IMR-90 (cell line): ENCODE measurements at regions not wholly inside any gene's neighbourhood (a gene's known extent, or its start where the extent isn't known, plus 50 kb on each side); places are given as distances from the start of the nearest gene placed in this dataset.

Experiments
- CEBPB ChIP-seq: IDR thresholded peaks from 2 replicates; pipeline ENCODE4 v1.6.1; 2012; ENCODE audit warnings: low read depth, low read length, improper control_type of control experiment
- CHD1 ChIP-seq: IDR thresholded peaks from 2 replicates; pipeline ENCODE4 v1.6.1; 2012; ENCODE audit warnings: low read depth, low read length, improper control_type of control experiment
- CTCF ChIP-seq: conservative IDR thresholded peaks from 2 replicates; pipeline ENCODE4 v1.5.1; 2012; ENCODE audit warnings: mild to moderate bottlenecking, low read depth, low read length, improper control_type of control experiment
- FOS ChIP-seq: fragments of 150-350 bp; IDR thresholded peaks from 2 replicates; pipeline ENCODE4 v1.6.1; 2016; ENCODE audit warnings: low read depth, low read length
- MAFK ChIP-seq: IDR thresholded peaks from 2 replicates; pipeline ENCODE4 v1.6.1; 2012; ENCODE audit warnings: low read depth, low read length, improper control_type of control experiment
- NFE2L2 ChIP-seq: fragments of 150-350 bp; IDR thresholded peaks from 2 replicates; pipeline ENCODE4 v1.6.1; 2016; ENCODE audit warnings: low read depth, mild to moderate bottlenecking, low read length
- POLR2A ChIP-seq: IDR thresholded peaks from 2 replicates; pipeline ENCODE4 v1.6.1; 2012; ENCODE audit warnings: mild to moderate bottlenecking, low read depth, low read length
- RAD21 ChIP-seq: IDR thresholded peaks from 2 replicates; pipeline ENCODE4 v1.6.1; 2012; ENCODE audit warnings: low read length, improper control_type of control experiment
- RFX5 ChIP-seq: IDR thresholded peaks from 2 replicates; pipeline ENCODE4 v1.8.0; 2012; ENCODE audit warnings: low read depth, mild to moderate bottlenecking, low read length, moderate library complexity
- SMC3 ChIP-seq: fragments of 150-350 bp; IDR thresholded peaks from 2 replicates; pipeline ENCODE4 v1.6.1; 2016; ENCODE audit warnings: low read depth, mild to moderate bottlenecking, antibody characterized with exemption, low read length, moderate library complexity

GRCh38 chr11:24293964-24294363 lies 202.9 kb upstream of the LUZP2 start:
- TF ChIP-seq POLR2A (no peak), RAD21 (no peak), MAFK (no peak), CTCF (no peak), NFE2L2 (no peak), CEBPB (no peak), CHD1 (no peak), RFX5 (no peak), FOS (no peak), SMC3 (no peak)
